GM12878 (cell line): ENCODE measurements at regions not wholly inside any gene's neighbourhood (a gene's known extent, or its start where the extent isn't known, plus 50 kb on each side); places are given as distances from the start of the nearest gene placed in this dataset.

Experiments used
- ATAC-seq: fragments of 200-7000 bp; cut with Tn5 transposase; 3 replicates; pipeline ENCODE4 v1.9.1; 2020; ENCODE audit warnings: mild to moderate bottlenecking, moderate library complexity
- BruUV-seq: library from RNA; stranded (reverse); fragments of 400-500 nt; replicated peaks from 2 replicates; lab custom pipeline; 2021; lab: Mats Ljungman, UMichigan
- CTCF ChIA-PET: fragments of 300-600 bp; sonication (Branson Sonifier 250); formaldehyde crosslinking; extraction: SDS; loops from one replicate; lab custom pipeline; 2021; ENCODE audit warnings: inconsistent platforms; lab: Yijun Ruan, JAX
- POLR2A ChIA-PET: fragments of 350-600 bp; formaldehyde crosslinking; extraction: SDS; loops from one replicate; lab custom pipeline; 2021; ENCODE audit warnings: inconsistent platforms; lab: Charles Lee
- RAD21 ChIA-PET: fragments of 300-600 bp; sonication (Branson Sonifier 250); formaldehyde crosslinking; loops from one replicate; lab custom pipeline; 2023; ENCODE audit warnings: antibody characterized with exemption; ENCODE audit not compliant: unreplicated experiment; lab: Charles Lee
- SMC1A ChIA-PET: fragments of 300-600 bp; sonication (Branson Sonifier 250); formaldehyde crosslinking; loops from one replicate; lab custom pipeline; 2023; ENCODE audit not compliant: unreplicated experiment, uncharacterized antibody; lab: Charles Lee
- DNase-seq: peaks from one replicate; pipeline ENCODE4 v3.0.0-alpha.2; 2011; ENCODE audit warnings: low read depth, low spot score
- FAIRE-seq: peaks from 3 replicates; lab custom pipeline; 2011; peaks lifted over from hg19 to GRCh38; lab: Jason Lieb, UNC
- H2AFZ ChIP-seq: 2 replicates; pipeline ENCODE4 v1.6.0; 2011; ENCODE audit warnings: low read depth, low read length, control low read depth; ENCODE audit not compliant: control insufficient read depth
- H3K27ac ChIP-seq: 2 replicates; pipeline ENCODE4 v1.5.1; 2011; ENCODE audit warnings: control low read depth; ENCODE audit not compliant: control insufficient read depth, insufficient read depth
- H3K27me3 ChIP-seq, 2 experiments: replicated peaks in 1 of 2; 2 replicates each; pipeline versions ENCODE4 v1.6.0 to v1.6.1; 2011; ENCODE audit warnings: low read length in 1 of 2; ENCODE audit not compliant: control insufficient read depth in 2 of 2, insufficient read depth in 2 of 2
- H3K36me3 ChIP-seq, 2 experiments: 2 replicates each; pipeline ENCODE4 v1.5.1; 2011; ENCODE audit warnings: low read length in 1 of 2; ENCODE audit not compliant: control insufficient read depth in 2 of 2, insufficient read depth in 2 of 2
- H3K4me1 ChIP-seq: 2 replicates; pipeline ENCODE4 v1.6.1; 2011; ENCODE audit warnings: mild to moderate bottlenecking, low read length, moderate library complexity, mixed read lengths; ENCODE audit not compliant: control insufficient read depth, insufficient read depth
- H3K4me2 ChIP-seq: 2 replicates; pipeline ENCODE4 v1.6.0; 2011; ENCODE audit warnings: control low read depth; ENCODE audit not compliant: control insufficient read depth, insufficient read depth
- H3K4me3 ChIP-seq: fragments of 200-600 bp; sonication (generic); 2 replicates; pipeline ENCODE4 v1.5.1; 2016
- H3K79me2 ChIP-seq: 2 replicates; pipeline ENCODE4 v1.6.0; 2011; ENCODE audit warnings: low read length; ENCODE audit not compliant: control insufficient read depth, insufficient read depth
- H3K9ac ChIP-seq: 2 replicates; pipeline ENCODE4 v1.8.0; 2011; ENCODE audit warnings: low read length, control low read depth, mixed read lengths; ENCODE audit not compliant: control insufficient read depth, insufficient read depth
- H3K9me3 ChIP-seq: replicated peaks from 3 replicates; pipeline ENCODE4 v1.5.1; 2011; ENCODE audit warnings: mild to moderate bottlenecking, low read length; ENCODE audit not compliant: control insufficient read depth, insufficient read depth
- H4K20me1 ChIP-seq: 2 replicates; pipeline ENCODE4 v1.6.0; 2011; ENCODE audit not compliant: control insufficient read depth, insufficient read depth
- ATF3 ChIP-seq: IDR thresholded peaks from 2 replicates; pipeline ENCODE4 v1.6.1; 2011; ENCODE audit warnings: low read depth, mild to moderate bottlenecking, low read length, moderate library complexity, borderline replicate concordance; ENCODE audit errors: extremely low read depth
- CHD1 ChIP-seq: IDR thresholded peaks from 2 replicates; pipeline ENCODE4 v1.6.1; 2012; ENCODE audit warnings: low read depth, low read length, improper control_type of control experiment
- EED ChIP-seq: sonication (generic); IDR thresholded peaks from 2 replicates; pipeline ENCODE4 v1.6.1; 2016; ENCODE audit warnings: antibody characterized with exemption, low read depth
- EZH2 ChIP-seq: IDR thresholded peaks from 2 replicates; pipeline ENCODE4 v1.6.1; 2012; ENCODE audit warnings: low read depth, mild to moderate bottlenecking, control low read depth, inconsistent platforms, low read length, borderline replicate concordance; ENCODE audit not compliant: control insufficient read depth
- FOXM1 ChIP-seq: IDR thresholded peaks from 2 replicates; pipeline ENCODE4 v1.6.1; 2012; ENCODE audit warnings: low read depth, mild to moderate bottlenecking, inconsistent platforms, low read length, moderate library complexity
- IKZF1 ChIP-seq: fragments of 450-650 bp; conservative IDR thresholded peaks from 2 replicates; pipeline ENCODE4 v1.6.1; 2017; ENCODE audit warnings: antibody characterized with exemption, mild to moderate bottlenecking
- IKZF2 ChIP-seq, 2 experiments: fragments of 450-650 bp; IDR thresholded peaks; 2 replicates each; pipeline ENCODE4 v1.6.1; 2017; ENCODE audit warnings: mild to moderate bottlenecking in 2 of 2, moderate library complexity in 2 of 2
- JUND ChIP-seq: IDR thresholded peaks from 2 replicates; pipeline ENCODE4 v1.6.1; 2012; ENCODE audit warnings: low read depth, mild to moderate bottlenecking, low read length, improper control_type of control experiment, moderate library complexity
- KLF5 ChIP-seq: fragments of 450-650 bp; IDR thresholded peaks from 2 replicates; pipeline ENCODE4 v1.6.1; 2014; ENCODE audit warnings: mild to moderate bottlenecking; ENCODE audit not compliant: partially characterized antibody
- MLLT1 ChIP-seq: fragments of 450-650 bp; IDR thresholded peaks from 2 replicates; pipeline ENCODE4 v1.6.1; 2016; ENCODE audit warnings: mild to moderate bottlenecking
- PBX3 ChIP-seq: IDR thresholded peaks from 2 replicates; pipeline ENCODE4 v1.6.1; 2011; ENCODE audit warnings: mild to moderate bottlenecking, low read depth, low read length, moderate library complexity; ENCODE audit not compliant: insufficient replicate concordance
- REST ChIP-seq: IDR thresholded peaks from 2 replicates; pipeline ENCODE4 v1.6.1; 2012; ENCODE audit warnings: mild to moderate bottlenecking, low read depth, low read length
- SREBF2 ChIP-seq: IDR thresholded peaks from 2 replicates; pipeline ENCODE4 v1.6.1; 2012; ENCODE audit warnings: mild to moderate bottlenecking, low read length
- TCF7 ChIP-seq: IDR thresholded peaks from 2 replicates; pipeline ENCODE4 v1.6.1; 2014; ENCODE audit warnings: antibody characterized with exemption, borderline replicate concordance
- ZNF207 ChIP-seq: fragments of 450-650 bp; IDR thresholded peaks from 2 replicates; pipeline ENCODE4 v1.6.1; 2014; ENCODE audit warnings: antibody characterized with exemption, mild to moderate bottlenecking, borderline replicate concordance
- WGBS: methylation state at CpG from one replicate; pipeline ENCODE4 v1.1.6; 2016; ENCODE audit warnings: low lambda C conversion rate; ENCODE audit not compliant: insufficient replicate concordance, insufficient coverage; ENCODE audit errors: missing lambda C conversion rate; 5-methylcytosine and 5-hydroxymethylcytosine counted together
- in situ Hi-C: fragments of 300-500 bp; cut with MboI; formaldehyde crosslinking; loops from 9 replicates; pipeline ENCODE4 v1.14.3; 2018; ENCODE audit warnings: mixed read lengths
- intact Hi-C: fragments of 100-400 bp; cut with micrococcal nuclease; formaldehyde crosslinking; loops from one replicate; pipeline ENCODE4 v1.14.2; 2022; ENCODE audit not compliant: unreplicated experiment

GRCh38 chr10:132471125-132471451, 66.5 kb upstream of the INPP5A start:
- POLR2A ChIA-PET: interaction anchor here (0.6 kb wide), 1 partner anchor 10 kb away, joined by 3 read pairs; no protein-coding TSS in a partner anchor
- DNase-seq (no peak), FAIRE-seq (no peak), ATAC-seq (no peak)
- RAD21 ChIA-PET: no interaction called here
- 21% methylated on average over 4 of the region's 4 CpGs for WGBS
- CTCF ChIA-PET: no interaction called here
- Histone ChIP-seq H3K4me3 (no peak overlapping the region), H3K79me2 (no peaks in the 10 kb centered on the region), H3K36me3 (no peaks in the 10 kb centered on the region), H3K9ac (no peak overlapping the region), H4K20me1 (no peaks in the 10 kb centered on the region; the same call in 1 of the 2 replicates), H3K4me1 (no peaks in the 10 kb centered on the region), H3K27ac (no peak overlapping the region), H3K27me3 (no peaks in the 10 kb centered on the region), H3K9me3 (no peaks in the 10 kb centered on the region; the same call in 2 of the 3 replicates), H3K4me2 (no peak overlapping the region), H2AFZ (no peak overlapping the region)
- in situ Hi-C loops: no loop called here
- TF ChIP-seq IKZF1: no peak
- TF ChIP-seq MLLT1: no peak
- TF ChIP-seq EED: no peak
- TF ChIP-seq EZH2: no peak
- no peak for TF ChIP-seq ATF3
- TF ChIP-seq ZNF207: no peak
- TF ChIP-seq SREBF2: no peak
- TF ChIP-seq JUND: no peak
- no peak for TF ChIP-seq IKZF2 (IDR thresholded peaks at IDR 0.05)
- TF ChIP-seq CHD1: no peak
- TF ChIP-seq FOXM1: no peak
- no peak for TF ChIP-seq PBX3
- no peak for TF ChIP-seq TCF7
- TF ChIP-seq REST: no peak
- TF ChIP-seq KLF5: no peak
- SMC1A ChIA-PET: interaction anchor here (0.7 kb wide), 1 partner anchor 12 kb away, joined by 3 read pairs; no protein-coding TSS in a partner anchor
- no TSS peak for BruUV-seq
- intact Hi-C loops: no loop called here
